Activated T-helper 1 cell treated with anti-CD3 and anti-CD28 coated beads, Interleukin-12 subunit alpha, Interleukin-12 subunit beta, Interleukin-2, Interleukin-4 antibody, amounts not matched to agents 30 ng/mL and 10 ng/mL and 1 ng/mL, durations not matched to agents 14 hours and 24 hours and 36 hours (primary cell): ENCODE measurements at regions not wholly inside any gene's neighbourhood (a gene's known extent, or its start where the extent isn't known, plus 50 kb on each side); places are given as distances from the start of the nearest gene placed in this dataset.
A peak's percentile ranks its signal among the peaks of the same experiment; 100 is the strongest.
"Not testable (repeated sequence)": the region's sequence is repeated elsewhere in the genome, so short reads cannot be mapped to it uniquely, and the experiment has no call there.

Source experiments
- DNase-seq: peaks from one replicate; pipeline ENCODE4 v3.0.0; 2021; ENCODE audit warnings: low spot score
- H3K27ac Mint-ChIP-seq: one replicate; pipeline ENCODE4 v1.8.0; 2021; ENCODE audit warnings: mild to moderate bottlenecking, mixed read lengths
- H3K27me3 Mint-ChIP-seq: one replicate; pipeline ENCODE4 v1.8.0; 2022; ENCODE audit warnings: mild to moderate bottlenecking, moderate library complexity, mixed read lengths; ENCODE audit not compliant: insufficient read depth
- H3K36me3 Mint-ChIP-seq: one replicate; pipeline ENCODE4 v1.8.0; 2021; ENCODE audit warnings: low read depth, mixed read lengths
- H3K4me1 Mint-ChIP-seq: one replicate; pipeline ENCODE4 v1.8.0; 2021; ENCODE audit warnings: low read depth, mixed read lengths
- H3K4me3 Mint-ChIP-seq: one replicate; pipeline ENCODE4 v1.8.0; 2021; ENCODE audit warnings: mild to moderate bottlenecking, moderate library complexity, mixed read lengths
- H3K9me3 Mint-ChIP-seq: one replicate; pipeline ENCODE4 v1.8.0; 2021; ENCODE audit warnings: mixed read lengths
- intact Hi-C: fragments of 100-400 bp; cut with micrococcal nuclease; formaldehyde crosslinking; loops from one replicate; pipeline ENCODE4 v1.15.1; 2024

GRCh38 chr1:148315071-148315811 is 163.2 kb upstream of the NBPF11 start:
- Mint-ChIP-seq H3K27ac (no peak overlapping the region), H3K9me3 (peaks cover 27% of the 10 kb centered on the region), H3K36me3 (peaks cover 7% of the 10 kb centered on the region), H3K27me3 (peaks cover 51% of the 10 kb centered on the region), H3K4me1 (peaks cover 47% of the 10 kb centered on the region), H3K4me3 (no peak overlapping the region)
- DNase-seq: no peak
- intact Hi-C loops: no loop called here

DNA sequence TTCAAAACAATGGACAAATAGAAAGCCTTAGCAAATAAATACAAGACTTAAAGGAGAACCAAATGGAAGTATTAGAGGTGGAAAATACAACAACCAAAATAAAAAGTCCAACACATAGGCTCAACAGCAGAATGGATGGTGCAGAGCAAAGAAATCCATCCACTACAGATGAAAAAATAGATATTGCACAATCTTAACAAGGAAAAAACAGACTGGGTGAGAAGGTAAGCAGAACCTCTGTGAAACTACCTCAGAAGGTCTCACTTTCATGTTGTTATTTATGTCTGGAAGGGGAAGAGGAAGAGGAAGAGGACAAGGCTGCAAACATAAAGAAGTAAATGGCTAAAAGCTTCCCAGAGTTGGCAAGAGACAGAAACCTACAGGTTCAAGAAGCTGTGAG is 158.7 kb upstream of the NBPF11 start:
- Mint-ChIP-seq H3K27me3 (peaks cover 47% of the 10 kb centered on the region), H3K4me3 (no peak overlapping the region)
- intact Hi-C loops: no loop called here

GRCh38 chr1:148309940-148310500 is 157.9 kb upstream of the NBPF11 start:
- H3K4me1 Mint-ChIP-seq: peaks cover 29% of the 10 kb centered on the region
- H3K4me3 Mint-ChIP-seq: no peak overlapping the region
- intact Hi-C loops: no loop called here
- DNase-seq: no peak
- peaks cover 44% of the 10 kb centered on the region for H3K27me3 Mint-ChIP-seq
- no peak overlapping the region for H3K27ac Mint-ChIP-seq
- peaks cover 13% of the 10 kb centered on the region for H3K36me3 Mint-ChIP-seq
- peaks cover 27% of the 10 kb centered on the region for H3K9me3 Mint-ChIP-seq

More for the DNA sequence above, 158.7 kb upstream of the NBPF11 start:
- Mint-ChIP-seq H3K9me3 (peaks cover 27% of the 10 kb centered on the region), H3K27ac (no peak overlapping the region), H3K4me1 (peaks cover 29% of the 10 kb centered on the region), H3K36me3 (peaks cover 14% of the 10 kb centered on the region)
- no peak for DNase-seq

DNA sequence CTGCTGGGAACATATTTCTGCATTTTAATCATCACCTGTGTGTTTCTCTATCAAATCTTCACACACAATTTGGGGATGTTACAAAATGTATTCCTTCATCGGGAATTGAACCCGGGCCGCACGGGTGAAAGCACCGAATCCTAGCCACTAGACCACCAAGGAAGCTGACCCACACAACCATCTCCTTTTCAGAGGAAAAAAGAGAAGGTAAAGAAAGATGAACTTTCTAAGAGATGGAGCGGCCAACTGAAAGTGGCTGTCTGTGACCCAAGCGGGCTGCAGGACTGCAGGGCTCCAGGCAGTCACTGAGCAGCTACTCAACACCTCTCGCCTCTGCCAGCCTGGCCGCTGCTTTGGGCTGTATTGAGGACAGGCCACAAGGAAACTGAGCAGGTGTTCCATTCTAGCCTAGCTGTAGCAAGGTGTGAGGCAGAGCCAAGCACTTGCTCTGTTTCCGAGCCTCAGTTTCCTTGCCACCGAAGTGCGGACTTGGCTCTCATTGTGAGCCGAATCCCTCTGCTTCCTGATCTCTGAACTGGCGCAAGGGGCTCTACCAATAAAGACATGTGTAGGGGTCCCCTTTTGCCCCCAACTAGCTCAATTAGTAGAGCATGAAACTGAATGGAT is 156.9 kb upstream of the NBPF11 start:
- Mint-ChIP-seq H3K4me1 (peaks cover 33% of the 10 kb centered on the region), H3K27ac (no peak overlapping the region), H3K9me3 (peaks cover 24% of the 10 kb centered on the region), H3K27me3 (peaks cover 41% of the 10 kb centered on the region), H3K4me3 (no peak overlapping the region), H3K36me3 (peaks cover 13% of the 10 kb centered on the region)
- DNase-seq: no peak
- intact Hi-C loops: no loop called here

GRCh38 chr1:148307583-148308185 is 155.6 kb upstream of the NBPF11 start:
- Mint-ChIP-seq H3K27ac (no peak overlapping the region), H3K4me3 (no peak overlapping the region), H3K9me3 (peaks cover 21% of the 10 kb centered on the region), H3K27me3 (peaks cover 39% of the 10 kb centered on the region), H3K36me3 (peaks cover 13% of the 10 kb centered on the region), H3K4me1 (peaks cover 36% of the 10 kb centered on the region)
- DNase-seq: no peak
- intact Hi-C loops: no loop called here

DNA sequence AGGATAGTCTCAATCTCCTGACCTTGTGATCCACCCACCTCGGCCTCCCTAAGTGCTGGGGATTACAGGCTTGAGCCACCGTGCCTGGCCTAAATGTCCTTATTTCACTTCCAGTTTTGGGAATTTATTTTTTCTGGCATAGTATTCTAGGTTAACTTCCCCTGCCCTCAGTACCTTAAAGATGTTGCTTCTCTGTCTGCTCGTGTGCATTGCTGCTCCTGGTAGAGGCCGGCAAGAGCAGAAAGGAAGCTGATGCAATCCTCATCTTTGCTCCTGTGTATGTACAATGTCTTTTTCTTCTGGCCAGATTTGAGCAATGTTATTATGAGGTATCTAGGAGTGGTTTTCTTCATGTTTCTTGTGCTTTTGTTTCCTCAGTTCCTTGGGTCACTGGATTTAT is 152.9 kb upstream of the NBPF11 start:
- H3K9me3 Mint-ChIP-seq, H3K27ac Mint-ChIP-seq, DNase-seq, intact Hi-C loops, H3K36me3 Mint-ChIP-seq: not testable (repeated sequence)
- Mint-ChIP-seq H3K4me1 (peaks cover 30% of the 10 kb centered on the region), H3K27me3 (peaks cover 16% of the 10 kb centered on the region), H3K4me3 (peak overlapping the region; percentile 35)

GRCh38 chr1:148302586-148303364 is 150.7 kb upstream of the NBPF11 start:
- H3K27ac Mint-ChIP-seq, H3K9me3 Mint-ChIP-seq, H3K27me3 Mint-ChIP-seq, H3K36me3 Mint-ChIP-seq: not testable (repeated sequence)
- peak; percentile 31 for DNase-seq
- intact Hi-C loops: loop anchor here (1.0 to 2.0 kb wide), 2 partner anchors 16 to 32 kb away; no protein-coding TSS in a partner anchor
- H3K4me1 Mint-ChIP-seq: peaks cover 30% of the 10 kb centered on the region
- H3K4me3 Mint-ChIP-seq: peak overlapping the region; percentile 83

DNA sequence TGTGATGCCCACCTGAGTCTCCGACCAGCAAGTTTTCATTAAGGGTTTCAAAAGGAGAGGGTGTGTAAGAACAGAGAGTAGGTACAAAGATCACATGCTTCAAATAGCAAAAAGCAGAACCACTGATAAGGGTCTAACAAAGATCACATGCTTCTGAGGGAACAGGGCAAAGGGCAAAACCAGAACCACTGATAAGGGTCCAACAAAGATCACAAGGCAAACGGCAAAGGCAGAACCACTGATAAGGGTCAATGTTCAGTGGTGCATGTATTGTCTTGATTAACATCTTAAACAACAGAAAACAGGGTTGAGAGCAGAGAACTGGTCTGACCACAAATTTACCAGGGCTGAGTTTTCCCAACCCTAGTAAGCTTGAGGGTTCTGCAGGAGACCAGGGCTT is 145.8 kb upstream of the NBPF11 start:
- H3K4me3 Mint-ChIP-seq, H3K4me1 Mint-ChIP-seq, intact Hi-C loops, DNase-seq, H3K36me3 Mint-ChIP-seq, H3K9me3 Mint-ChIP-seq, H3K27ac Mint-ChIP-seq, H3K27me3 Mint-ChIP-seq: not testable (repeated sequence)

DNA sequence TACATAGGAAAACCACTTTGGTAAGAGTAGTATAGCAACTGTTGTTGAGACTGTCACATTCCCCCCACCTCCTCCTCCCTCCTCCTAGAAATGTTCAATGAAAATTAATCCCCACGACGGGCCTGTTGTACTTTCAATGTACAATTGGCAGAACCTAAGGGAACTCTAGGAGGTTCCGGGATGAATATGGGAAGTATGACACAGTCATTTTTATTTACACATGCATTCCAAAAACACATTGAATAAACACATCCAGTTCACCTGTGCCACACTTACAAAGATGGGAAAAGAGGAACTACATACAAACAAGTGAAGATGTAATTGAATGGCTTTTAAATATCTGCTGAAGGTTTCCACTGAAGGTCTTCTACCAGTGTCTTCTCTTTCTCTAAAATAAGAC is 144.4 kb upstream of the NBPF11 start:
- Mint-ChIP-seq H3K27ac (no peak overlapping the region), H3K27me3 (no peaks in the 10 kb centered on the region), H3K4me3 (no peak overlapping the region), H3K4me1 (peaks cover 4% of the 10 kb centered on the region), H3K36me3 (no peaks in the 10 kb centered on the region), H3K9me3 (no peaks in the 10 kb centered on the region)
- intact Hi-C loops: no loop called here
- no peak for DNase-seq

DNA sequence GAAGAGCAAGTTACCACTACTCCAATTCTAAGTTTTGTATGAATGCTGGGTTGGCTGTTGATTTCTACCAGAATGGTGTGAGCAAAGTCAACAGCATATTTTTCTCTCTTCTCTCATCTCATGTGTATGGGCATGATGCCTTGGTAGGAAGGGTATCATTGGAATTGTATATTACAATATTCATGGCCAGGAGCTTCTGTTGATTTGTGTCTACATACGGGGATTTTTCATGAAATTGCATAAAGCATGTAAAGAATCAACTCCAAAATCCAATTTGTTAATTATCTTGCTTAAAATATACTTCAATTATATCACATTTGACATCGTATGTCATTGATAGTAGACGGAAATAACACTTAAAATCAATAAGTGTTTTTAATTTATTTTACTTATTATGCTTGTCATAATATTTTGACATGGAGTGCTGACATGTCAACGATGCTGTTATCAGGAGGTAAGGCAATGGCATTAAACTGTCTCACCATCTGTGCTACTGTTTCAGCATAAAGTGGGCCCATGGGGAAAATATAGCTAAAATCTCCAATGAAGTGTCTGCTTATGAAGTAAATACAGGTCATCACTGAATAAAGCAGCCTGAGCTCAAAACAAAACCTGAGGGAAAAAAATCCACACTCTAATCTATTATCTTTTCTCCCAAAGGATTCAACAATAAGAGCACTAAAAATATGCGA is 142.2 kb upstream of the NBPF11 start:
- Mint-ChIP-seq H3K27ac (no peak overlapping the region), H3K36me3 (no peaks in the 10 kb centered on the region), H3K4me1 (peaks cover 4% of the 10 kb centered on the region), H3K27me3 (peaks cover 5% of the 10 kb centered on the region), H3K4me3 (no peak overlapping the region), H3K9me3 (no peaks in the 10 kb centered on the region)
- no peak for DNase-seq
- intact Hi-C loops: no loop called here

- peaks cover 4% of the 10 kb centered on the region for H3K4me1 Mint-ChIP-seq
- no peak for DNase-seq
- intact Hi-C loops: no loop called here
- no peaks in the 10 kb centered on the region for H3K36me3 Mint-ChIP-seq
- no peak overlapping the region for H3K4me3 Mint-ChIP-seq
- peaks cover 5% of the 10 kb centered on the region for H3K27me3 Mint-ChIP-seq
- H3K9me3 Mint-ChIP-seq: no peaks in the 10 kb centered on the region
- no peak overlapping the region for H3K27ac Mint-ChIP-seq
These were observed 141.6 kb upstream of the NBPF11 start for GRCh38 chr1:148293651-148294050.

- H3K36me3 Mint-ChIP-seq: no peaks in the 10 kb centered on the region
- DNase-seq: no peak
- intact Hi-C loops: no loop called here
- no peak overlapping the region for H3K4me3 Mint-ChIP-seq
- H3K4me1 Mint-ChIP-seq: peaks cover 4% of the 10 kb centered on the region
- H3K27me3 Mint-ChIP-seq: peaks cover 5% of the 10 kb centered on the region
- no peaks in the 10 kb centered on the region for H3K9me3 Mint-ChIP-seq
- H3K27ac Mint-ChIP-seq: no peak overlapping the region
These were observed 140.8 kb upstream of the NBPF11 start for GRCh38 chr1:148292915-148293314.
